ENCODE measurements at regions not wholly inside any gene's neighbourhood (a gene's known extent, or its start where the extent isn't known, plus 50 kb on each side); places are given as distances from the start of the nearest gene placed in this dataset.
"Not testable (repeated sequence)": the region's sequence is repeated elsewhere in the genome, so short reads cannot be mapped to it uniquely, and the experiment has no call there.

GRCh38 chr20:53669517-53670313 is 76.1 kb upstream of the ZNF217 start:
- TF ChIP-seq NFRKB (IDR thresholded peaks at IDR 0.05); SUZ12 (IDR thresholded peaks at IDR 0.05); ARNT (IDR thresholded peaks at IDR 0.05); FOXM1 (IDR thresholded peaks at IDR 0.05; ENCODE audit: borderline replicate concordance); ELF4 (IDR thresholded peaks at IDR 0.05); TARDBP (IDR thresholded peaks at IDR 0.05); L3MBTL2 (conservative IDR thresholded peaks at IDR 0.05); PKNOX1 (IDR thresholded peaks at IDR 0.05): not testable (repeated sequence)
